NCI-H446 (cell line): ENCODE measurements at regions not wholly inside any gene's neighbourhood (a gene's known extent, or its start where the extent isn't known, plus 50 kb on each side); places are given as distances from the start of the nearest gene placed in this dataset.
"Not testable (repeated sequence)": the region's sequence is repeated elsewhere in the genome, so short reads cannot be mapped to it uniquely, and the experiment has no call there.

Experiments
- DNase-seq, 2 experiments: peaks; one replicate each; lab custom pipeline; 2025; lab: John Stamatoyannopoulos, UW

- DNase-seq, result no peak
Measured at GRCh38 chr9:7622481-7622880, 177.1 kb downstream of the DMAC1 start.

GRCh38 chr9:7615344-7615743, 184.2 kb downstream of the DMAC1 start:
- no peak for DNase-seq

DNA sequence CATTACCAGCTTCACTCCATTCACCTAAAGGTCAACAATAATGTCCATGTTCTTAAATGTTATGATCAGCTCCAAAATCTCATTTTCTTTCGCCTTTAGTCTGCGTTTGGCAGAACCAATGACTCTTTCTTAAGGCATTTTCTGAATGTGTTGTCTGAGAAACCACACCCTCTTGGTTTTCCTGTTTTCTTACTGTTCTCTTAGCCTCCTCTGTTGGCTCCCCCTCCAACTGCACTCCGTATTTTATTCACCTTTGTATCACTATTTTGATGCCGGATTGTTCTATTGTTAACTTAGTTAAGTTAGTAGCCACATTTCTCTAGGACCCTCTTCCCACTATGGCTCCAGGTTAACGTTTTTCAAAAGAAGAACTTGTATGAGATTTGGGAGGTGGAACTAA, 185.6 kb downstream of the DMAC1 start:
- DNase-seq, result no peak

- DNase-seq, result no peak
Measured at GRCh38 chr9:7608261-7608660, 191.3 kb downstream of the DMAC1 start.

- DNase-seq, result no peak
Measured at GRCh38 chr9:7607421-7607820, 192.2 kb downstream of the DMAC1 start.

DNA sequence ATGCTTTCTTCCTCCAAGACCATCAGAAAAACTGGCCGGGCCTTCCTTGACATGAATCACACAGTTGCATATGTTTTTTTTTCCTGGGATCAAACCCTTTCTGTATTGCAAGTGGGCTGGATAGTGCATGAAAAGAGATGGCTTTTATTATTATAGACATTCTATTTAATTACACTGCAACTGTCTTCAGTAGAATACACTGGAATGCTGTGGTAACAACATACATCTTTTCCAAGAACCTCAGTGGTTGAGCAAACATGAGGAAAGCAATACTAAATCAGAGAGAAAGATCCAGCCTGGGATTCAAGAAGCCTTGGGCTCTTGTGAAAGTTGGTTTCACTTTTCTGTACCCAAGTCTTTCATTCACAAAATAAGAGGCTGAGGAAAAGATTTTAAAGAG, 193.0 kb downstream of the DMAC1 start:
- no peak for DNase-seq

- DNase-seq, result no peak
Measured at GRCh38 chr9:7601739-7602138, 197.8 kb downstream of the DMAC1 start.

GRCh38 chr9:7597716-7598115, 201.9 kb downstream of the DMAC1 start:
- no peak for DNase-seq

DNA sequence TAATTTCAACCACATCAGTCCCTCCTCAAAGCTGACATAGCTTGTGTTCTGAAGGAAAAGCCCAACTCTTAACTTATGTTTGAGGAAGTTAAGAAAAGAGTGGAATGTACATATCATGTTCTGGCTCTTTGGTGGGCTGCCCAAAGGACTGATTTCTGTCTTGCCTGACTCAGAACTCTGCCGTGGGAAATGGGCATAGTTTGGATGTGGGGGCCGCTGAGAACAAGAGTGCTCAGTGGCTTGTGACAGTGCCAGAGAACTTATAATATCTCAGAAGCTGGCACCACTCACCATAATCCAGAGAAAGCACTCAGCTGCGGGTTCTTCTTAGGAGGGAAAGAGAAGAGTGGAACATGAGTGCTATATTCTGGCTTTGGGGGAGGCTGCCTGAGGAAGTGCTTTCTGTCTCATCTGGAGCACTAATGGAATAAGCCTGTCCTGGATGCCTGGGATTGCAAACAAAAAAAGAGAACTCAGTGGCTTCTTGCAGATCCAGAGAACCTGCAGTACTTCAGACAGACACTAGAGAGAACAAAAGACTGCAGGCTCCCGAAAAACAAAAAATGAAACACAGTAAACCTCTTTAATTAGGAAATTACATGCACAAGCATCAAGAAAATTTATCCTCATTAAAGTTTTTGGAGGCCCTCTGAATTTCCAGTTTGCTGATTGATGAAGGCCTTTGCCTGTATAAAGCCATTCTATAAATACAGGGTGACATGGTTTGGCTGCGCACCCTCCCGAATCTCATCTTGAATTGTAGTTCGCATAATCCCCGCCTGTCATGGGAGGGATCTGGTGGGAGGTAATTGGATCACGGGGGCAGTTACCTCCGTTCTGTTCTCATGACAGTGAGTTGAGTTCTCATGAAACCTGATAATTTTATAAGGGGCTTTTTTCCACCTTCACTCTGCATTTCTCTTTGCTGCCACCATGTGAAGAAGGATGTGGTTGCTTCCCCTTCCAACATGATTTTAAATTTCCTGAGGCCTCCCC, 207.0 kb downstream of the DMAC1 start:
- DNase-seq, result no peak

DNA sequence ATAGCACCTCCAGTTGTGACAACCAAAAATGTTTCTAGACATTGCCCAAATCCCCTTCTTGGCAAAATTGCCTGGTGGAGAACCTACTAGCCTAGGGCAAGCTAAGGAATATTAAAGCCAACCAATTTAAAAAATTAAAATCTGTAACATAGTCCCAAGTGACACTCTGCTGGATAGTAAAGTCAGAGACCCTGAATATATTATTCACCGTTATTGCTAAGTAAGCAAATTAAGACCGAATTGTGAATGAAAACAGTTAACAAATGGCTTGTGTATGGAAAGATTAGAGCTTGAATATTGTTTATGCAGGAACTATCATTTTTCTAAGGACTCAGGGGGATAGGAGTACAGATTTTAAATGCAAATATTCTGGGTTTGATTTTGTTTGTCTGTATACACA, 208.1 kb downstream of the DMAC1 start:
- no peak for DNase-seq

GRCh38 chr9:7580568-7580967, 219.0 kb downstream of the DMAC1 start:
- no peak for DNase-seq

DNA sequence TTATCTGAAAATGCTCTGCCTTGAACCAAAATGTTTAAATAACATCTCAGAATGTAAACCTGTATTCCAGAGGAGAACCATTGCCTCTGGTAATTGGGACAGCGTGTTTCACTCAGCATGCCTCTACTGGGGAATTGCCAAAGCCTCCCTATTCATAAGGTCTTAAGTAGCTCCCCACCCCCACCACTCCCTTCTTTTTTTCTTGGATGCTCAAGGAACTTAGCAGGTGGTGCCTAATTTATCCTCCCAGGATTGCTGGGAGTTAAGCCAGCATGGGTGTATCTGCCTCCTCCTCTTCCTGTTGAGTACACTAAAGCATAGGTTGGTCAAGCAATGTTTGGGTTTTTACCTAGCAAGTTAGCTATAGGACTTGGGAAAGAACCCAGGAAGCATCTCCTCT, 220.2 kb downstream of the DMAC1 start:
- peak; percentile 61 to 94 for DNase-seq

GRCh38 chr9:7578951-7579350, 220.6 kb downstream of the DMAC1 start:
- DNase-seq, result peak; percentile 23 to 69

DNA sequence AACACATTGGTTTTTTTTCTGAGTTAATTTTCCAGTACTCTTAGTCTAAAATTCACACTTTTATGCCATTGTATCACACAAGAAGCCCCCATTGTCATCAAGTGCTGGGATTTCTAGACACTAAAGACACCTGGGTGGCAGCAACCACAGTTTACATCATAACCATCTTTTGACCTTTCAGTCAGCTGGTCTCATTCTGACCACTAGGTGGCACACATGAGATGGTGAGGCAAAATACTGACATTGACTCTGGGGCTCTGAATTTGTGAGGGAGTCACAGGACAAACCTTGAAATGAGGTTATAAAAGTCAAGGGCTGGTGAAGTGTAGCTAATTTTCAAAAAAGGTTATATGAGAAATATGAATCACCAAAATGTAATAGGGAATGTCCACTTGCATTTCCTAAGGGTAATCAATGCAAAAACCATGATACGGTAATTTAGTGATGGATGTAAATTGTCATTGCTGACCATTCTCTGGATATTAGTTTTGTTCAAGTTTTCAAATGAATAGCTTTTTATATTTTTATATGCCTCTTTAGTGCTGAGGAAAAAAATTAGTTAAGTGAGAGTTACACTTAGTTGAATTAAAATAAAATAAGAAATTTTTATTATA, 229.4 kb downstream of the DMAC1 start:
- DNase-seq, result peak; percentile 77 to 88

DNA sequence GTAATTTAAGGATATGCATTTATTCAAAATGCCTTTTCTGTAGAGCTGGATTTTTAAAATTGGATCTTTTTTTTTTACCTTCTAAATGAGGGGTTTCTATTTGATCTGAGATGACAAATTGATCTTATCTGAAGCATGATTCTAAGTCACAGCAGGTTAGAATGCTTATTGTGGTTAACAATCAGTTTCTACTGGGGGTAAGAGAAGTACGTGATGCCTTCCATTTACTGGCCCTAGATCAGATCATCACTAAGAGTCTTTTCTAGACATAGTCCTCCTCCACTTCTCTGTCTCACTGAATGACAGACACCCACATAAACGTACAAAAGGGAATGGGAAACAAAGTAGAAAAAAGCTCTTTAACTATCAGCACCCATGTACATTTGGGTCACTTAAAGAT, 231.9 kb downstream of the DMAC1 start:
- no peak for DNase-seq

DNA sequence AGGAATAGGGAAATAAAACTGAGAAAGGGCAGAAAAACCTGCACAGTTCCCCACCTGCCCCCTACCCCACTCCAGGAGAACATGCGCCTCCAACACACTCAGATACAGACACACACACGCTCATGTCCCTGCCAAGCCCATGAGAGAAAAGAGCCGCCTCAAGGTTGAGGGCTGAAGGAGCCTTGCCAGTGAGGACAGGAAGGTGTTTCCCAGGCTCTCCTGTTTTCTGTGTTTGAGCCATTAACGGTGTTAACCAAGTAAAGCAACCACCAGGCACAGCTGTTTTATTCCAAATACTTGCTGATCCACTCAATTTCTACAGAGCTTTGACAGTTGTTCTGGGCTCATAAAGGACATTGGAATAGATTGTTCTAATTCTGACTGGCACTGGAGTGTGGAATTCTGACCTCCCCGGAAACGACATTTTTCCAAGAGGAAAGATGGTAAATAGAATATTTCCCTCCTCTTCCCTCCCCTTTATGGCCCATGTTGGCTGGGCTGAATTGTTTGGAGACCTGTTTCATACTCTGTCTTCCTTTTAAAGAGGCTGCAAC, 238.0 kb downstream of the DMAC1 start:
- DNase-seq, result no peak

GRCh38 chr9:7560669-7561305, 238.8 kb downstream of the DMAC1 start:
- no peak for DNase-seq

GRCh38 chr9:7554699-7555098, 244.9 kb downstream of the DMAC1 start:
- DNase-seq, result no peak

- DNase-seq, result not testable (repeated sequence)
Measured at GRCh38 chr9:7552706-7553105, 246.9 kb downstream of the DMAC1 start.

DNA sequence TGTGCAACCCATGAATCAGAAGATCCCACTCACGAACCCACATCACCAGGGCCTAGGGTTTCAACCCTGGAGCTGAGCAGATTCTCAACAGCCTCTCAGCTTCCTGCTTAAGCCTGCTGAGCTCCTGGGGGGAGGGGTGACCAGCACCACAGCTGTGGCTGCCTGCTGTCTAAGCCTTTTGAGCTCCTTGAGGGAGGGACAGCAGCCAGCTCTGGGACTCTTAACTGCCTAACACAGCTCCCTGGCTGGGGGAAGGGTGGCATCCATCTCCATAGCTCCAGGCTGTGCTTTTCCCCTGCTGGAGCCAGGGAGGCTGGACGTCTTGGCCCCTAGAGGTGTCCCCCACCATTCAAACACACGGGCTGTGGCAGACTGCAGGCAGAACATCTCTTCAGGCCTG, 250.3 kb downstream of the DMAC1 start:
- peak in 1 of 2 experiments; percentile 59 for DNase-seq

DNA sequence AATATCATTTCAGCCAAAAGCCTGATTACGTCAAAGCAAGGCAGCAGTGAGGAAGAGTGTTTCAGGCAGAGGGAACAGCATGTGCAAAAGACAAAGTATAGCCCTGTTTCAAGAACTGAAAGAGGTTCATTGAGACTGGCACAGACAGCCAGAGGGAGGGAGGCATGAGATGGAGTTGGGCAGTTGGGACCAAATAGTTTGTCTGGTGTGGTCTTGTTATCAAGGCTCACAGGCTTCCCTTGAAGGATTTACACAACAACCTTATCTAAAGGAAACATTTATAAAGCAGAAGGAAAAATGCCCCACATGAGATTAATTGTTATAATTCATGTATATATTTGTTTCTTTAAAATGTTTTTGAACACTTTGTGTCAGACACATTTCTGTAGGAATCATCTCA, 253.3 kb downstream of the DMAC1 start:
- no peak for DNase-seq

DNA sequence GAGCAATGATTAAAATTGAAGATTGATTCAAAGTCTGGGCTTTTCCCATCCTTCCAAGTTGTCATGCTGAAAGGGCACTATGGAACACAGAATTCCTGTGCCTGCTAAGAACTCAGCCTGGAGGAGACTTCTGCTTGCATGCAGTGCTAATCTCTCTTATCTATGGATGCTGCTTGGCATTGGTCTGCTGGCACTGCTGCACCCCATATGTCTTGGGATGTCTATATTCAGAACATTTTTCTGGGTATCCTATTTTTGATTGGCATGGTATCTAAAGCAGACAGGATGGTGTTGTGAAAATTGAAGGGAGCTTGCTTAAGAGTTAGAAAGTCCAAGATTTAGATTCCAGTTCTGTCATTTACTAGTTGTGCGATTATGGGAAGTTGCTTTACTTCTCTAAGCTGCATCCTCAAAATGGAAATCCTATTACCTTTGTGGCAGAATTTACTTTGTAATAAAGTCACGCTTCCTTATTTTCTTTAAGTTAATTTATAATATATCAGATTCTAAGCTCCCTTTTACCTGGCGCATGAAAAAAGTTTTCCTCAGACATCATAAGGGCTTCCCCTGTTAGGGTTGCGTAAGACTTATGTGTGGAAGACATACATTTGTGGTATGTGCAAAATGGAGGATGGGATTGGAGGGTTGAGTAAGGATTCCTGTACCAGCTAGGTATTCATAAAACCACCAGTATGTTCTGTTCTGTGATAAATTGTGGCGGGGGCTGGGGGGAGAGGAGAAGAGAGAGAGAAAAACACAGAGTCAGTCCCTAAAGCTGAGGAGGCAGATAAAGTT, 254.0 kb downstream of the DMAC1 start:
- DNase-seq, result no peak
